GM23338 (cell line): ENCODE measurements at regions not wholly inside any gene's neighbourhood (a gene's known extent, or its start where the extent isn't known, plus 50 kb on each side); places are given as distances from the start of the nearest gene placed in this dataset.

Experiments
- ATAC-seq: fragments of 200-7000 bp; cut with Tn5 transposase; 3 replicates; pipeline ENCODE4 v1.9.1; 2020
- DNase-seq: peaks from one replicate; pipeline ENCODE4 v3.0.0-alpha.2; 2015; ENCODE audit warnings: low spot score
- H2AFZ ChIP-seq: fragments of 200-600 bp; sonication (generic); 2 replicates; pipeline ENCODE4 v1.8.0; 2016; ENCODE audit warnings: antibody characterized with exemption, mild to moderate bottlenecking, moderate library complexity
- H3F3A ChIP-seq: fragments of 200-600 bp; sonication (generic); replicated peaks from 2 replicates; pipeline ENCODE4 v1.8.0; 2017; ENCODE audit warnings: antibody characterized with exemption, mixed run types, low read depth
- H3K27ac ChIP-seq: fragments of 200-600 bp; sonication (generic); 2 replicates; pipeline ENCODE4 v1.6.1; 2016; ENCODE audit warnings: low read depth
- H3K27me3 ChIP-seq: fragments of 200-600 bp; sonication (generic); 2 replicates; pipeline ENCODE4 v1.8.0; 2016; ENCODE audit warnings: mild to moderate bottlenecking, mixed run types, moderate library complexity; ENCODE audit not compliant: insufficient read depth
- H3K36me3 ChIP-seq: fragments of 200-600 bp; sonication (generic); 2 replicates; pipeline ENCODE4 v1.8.0; 2016; ENCODE audit warnings: mild to moderate bottlenecking; ENCODE audit not compliant: insufficient read depth
- H3K4me1 ChIP-seq: fragments of 200-600 bp; sonication (generic); 2 replicates; pipeline ENCODE4 v1.8.0; 2016; ENCODE audit warnings: mild to moderate bottlenecking, moderate library complexity; ENCODE audit not compliant: insufficient read depth
- H3K4me2 ChIP-seq: fragments of 200-600 bp; sonication (generic); 2 replicates; pipeline ENCODE4 v1.7.1; 2017; ENCODE audit warnings: mixed run types
- H3K4me3 ChIP-seq: fragments of 200-600 bp; sonication (generic); 2 replicates; pipeline ENCODE4 v1.6.1; 2016; ENCODE audit warnings: mixed run types
- H3K79me2 ChIP-seq: fragments of 200-600 bp; sonication (generic); replicated peaks from 2 replicates; pipeline ENCODE4 v1.8.0; 2017; ENCODE audit warnings: mild to moderate bottlenecking; ENCODE audit not compliant: insufficient read depth
- H3K9me2 ChIP-seq: fragments of 200-600 bp; sonication (generic); 2 replicates; pipeline ENCODE4 v1.8.0; 2017; ENCODE audit not compliant: insufficient read depth
- H4K20me1 ChIP-seq: fragments of 200-600 bp; sonication (generic); replicated peaks from 2 replicates; pipeline ENCODE4 v1.8.0; 2017; ENCODE audit warnings: mild to moderate bottlenecking; ENCODE audit not compliant: insufficient read depth
- H3K27ac Mint-ChIP-seq: 2 replicates; pipeline ENCODE4 v1.8.0; 2020; ENCODE audit warnings: inconsistent platforms, mild to moderate bottlenecking, moderate library complexity, mixed read lengths
- H3K27me3 Mint-ChIP-seq: 3 replicates; pipeline ENCODE4 v1.8.0; 2022; ENCODE audit warnings: low read depth, mild to moderate bottlenecking, moderate library complexity, mixed read lengths, inconsistent platforms; ENCODE audit not compliant: insufficient read depth, poor library complexity
- H3K36me3 Mint-ChIP-seq: 3 replicates; pipeline ENCODE4 v1.8.0; 2021; ENCODE audit warnings: low read depth, mild to moderate bottlenecking, inconsistent platforms, moderate library complexity, mixed read lengths
- H3K4me1 Mint-ChIP-seq: 3 replicates; pipeline ENCODE4 v1.8.0; 2020; ENCODE audit warnings: mild to moderate bottlenecking, inconsistent platforms, mixed read lengths
- H3K4me3 Mint-ChIP-seq: 3 replicates; pipeline ENCODE4 v1.8.0; 2021; ENCODE audit warnings: moderate library complexity, mild to moderate bottlenecking, inconsistent platforms, mixed read lengths
- H3K9me3 Mint-ChIP-seq: 3 replicates; pipeline ENCODE4 v1.8.0; 2020; ENCODE audit warnings: moderate library complexity, mild to moderate bottlenecking, inconsistent platforms, mixed read lengths
- CREB1 ChIP-seq: fragments of 250-450 bp; sonication (Bioruptor Pico); IDR thresholded peaks from 2 replicates; pipeline ENCODE4 v1.5.0; 2020; ENCODE audit warnings: low read depth, mild to moderate bottlenecking, moderate library complexity
- EZH2 ChIP-seq: fragments of 200-600 bp; sonication (generic); IDR thresholded peaks from one replicate; pipeline ENCODE4 v1.8.0; 2017; ENCODE audit warnings: antibody characterized with exemption, mild to moderate bottlenecking, low read depth; ENCODE audit not compliant: unreplicated experiment
- EZH2phosphoT487 ChIP-seq: fragments of 200-600 bp; sonication (generic); IDR thresholded peaks from one replicate; pipeline ENCODE4 v1.8.1; 2018; ENCODE audit warnings: antibody characterized with exemption; ENCODE audit not compliant: unreplicated experiment
- JUNB ChIP-seq: IDR thresholded peaks from one replicate; pipeline ENCODE4 v1.6.1; 2016; ENCODE audit warnings: antibody characterized with exemption; ENCODE audit not compliant: unreplicated experiment
- NANOG ChIP-seq: IDR thresholded peaks from 2 replicates; pipeline ENCODE4 v1.6.1; 2016; ENCODE audit warnings: antibody characterized with exemption, borderline replicate concordance
- POLR2AphosphoS5 ChIP-seq: IDR thresholded peaks from 2 replicates; pipeline ENCODE4 v1.6.1; 2016; ENCODE audit warnings: antibody characterized with exemption, low read depth
- REST ChIP-seq: IDR thresholded peaks from one replicate; pipeline ENCODE4 v1.6.1; 2018; ENCODE audit warnings: antibody characterized with exemption; ENCODE audit not compliant: unreplicated experiment
- STAT1 ChIP-seq: IDR thresholded peaks from one replicate; pipeline ENCODE4 v1.6.1; 2016; ENCODE audit warnings: antibody characterized with exemption; ENCODE audit not compliant: unreplicated experiment
- ZNF114 ChIP-seq: fragments of 250-450 bp; sonication (Bioruptor Pico); IDR thresholded peaks from 2 replicates; pipeline ENCODE4 v1.5.0; 2020; ENCODE audit warnings: mild to moderate bottlenecking, moderate library complexity
- TF ChIP-seq, protein P1 (sequence below), 2 experiments: fragments of 200-600 bp in 1 of 2; sonication (generic) in 1 of 2; conservative IDR thresholded peaks; 2 replicates each; pipeline versions ENCODE4 v1.5.1 to v1.6.1; 2016 to 2017; ENCODE audit warnings: antibody characterized with exemption in 2 of 2, low read depth in 2 of 2, mild to moderate bottlenecking in 2 of 2, moderate library complexity in 1 of 2

DNA sequence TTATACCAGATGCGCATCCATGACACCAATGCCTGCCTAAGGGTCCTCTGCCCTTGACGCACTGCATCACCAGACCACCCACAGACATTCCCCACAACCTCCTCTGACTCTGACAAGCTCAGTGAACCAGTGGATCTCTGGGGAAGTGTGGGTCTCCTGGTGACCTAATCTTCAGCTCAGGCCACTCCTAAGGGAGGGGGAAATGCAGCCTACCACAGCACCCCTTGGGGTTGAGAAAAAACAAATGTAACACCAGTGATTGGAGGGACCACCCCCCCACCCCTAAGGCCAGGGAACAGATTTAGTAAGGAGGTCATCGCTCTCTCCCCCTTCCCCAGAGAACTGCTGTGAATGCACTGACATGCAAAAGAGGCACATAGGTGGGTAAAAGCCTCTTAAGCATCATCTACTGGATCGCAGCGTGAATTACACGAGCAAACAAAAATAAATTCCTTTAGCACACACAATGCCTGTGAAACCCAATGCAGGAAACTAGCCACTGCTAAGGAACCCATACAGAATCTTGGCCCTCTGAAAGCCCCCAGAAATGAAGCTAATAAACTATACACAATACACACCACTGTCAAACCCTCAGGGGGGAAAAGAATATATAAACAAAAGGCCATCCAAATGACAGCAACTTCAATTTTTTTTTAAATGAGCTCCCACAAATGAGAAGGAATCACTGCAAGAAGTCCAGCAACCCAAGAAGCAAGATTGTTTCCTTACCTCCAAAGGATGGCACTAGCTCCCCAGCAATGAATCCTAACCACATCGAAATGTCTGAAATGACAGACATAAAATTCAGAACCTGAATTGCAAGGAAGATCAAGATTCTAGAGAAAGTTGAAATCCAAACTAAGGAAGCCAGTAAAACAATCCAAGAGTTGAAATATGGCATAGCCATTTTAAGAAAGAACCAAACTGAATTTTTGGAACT, 513.7 kb upstream of the PTGER4 start:
- H3K4me2 ChIP-seq, result no peak overlapping the region
- DNase-seq (peak; percentile 24), ATAC-seq (peak; percentile 69)
- peak overlapping the region; percentile 69; the same call in 1 of the 2 replicates for H2AFZ ChIP-seq
- H3K27ac ChIP-seq, result no peak overlapping the region
- H3K4me1 ChIP-seq, result 0 out of 2 replicates have a peak, but pooled peaks cover 3% of the 10 kb centered on the region
- H4K20me1 ChIP-seq, result no peaks in the 10 kb centered on the region
- peaks cover 8% of the 10 kb centered on the region for H3K4me1 Mint-ChIP-seq
- H3K9me3 Mint-ChIP-seq, result peaks cover 30% of the 10 kb centered on the region
- H3K27me3 ChIP-seq, result no peaks in the 10 kb centered on the region
- H3K36me3 Mint-ChIP-seq, result peaks cover 19% of the 10 kb centered on the region; the same call in 2 of the 3 replicates
- no peaks in the 10 kb centered on the region for H3F3A ChIP-seq
- 0 out of 2 replicates have a peak, but pooled peaks cover 8% of the 10 kb centered on the region for H3K9me2 ChIP-seq
- TF ChIP-seq JUNB, result no peak
- TF ChIP-seq, protein P1, sequence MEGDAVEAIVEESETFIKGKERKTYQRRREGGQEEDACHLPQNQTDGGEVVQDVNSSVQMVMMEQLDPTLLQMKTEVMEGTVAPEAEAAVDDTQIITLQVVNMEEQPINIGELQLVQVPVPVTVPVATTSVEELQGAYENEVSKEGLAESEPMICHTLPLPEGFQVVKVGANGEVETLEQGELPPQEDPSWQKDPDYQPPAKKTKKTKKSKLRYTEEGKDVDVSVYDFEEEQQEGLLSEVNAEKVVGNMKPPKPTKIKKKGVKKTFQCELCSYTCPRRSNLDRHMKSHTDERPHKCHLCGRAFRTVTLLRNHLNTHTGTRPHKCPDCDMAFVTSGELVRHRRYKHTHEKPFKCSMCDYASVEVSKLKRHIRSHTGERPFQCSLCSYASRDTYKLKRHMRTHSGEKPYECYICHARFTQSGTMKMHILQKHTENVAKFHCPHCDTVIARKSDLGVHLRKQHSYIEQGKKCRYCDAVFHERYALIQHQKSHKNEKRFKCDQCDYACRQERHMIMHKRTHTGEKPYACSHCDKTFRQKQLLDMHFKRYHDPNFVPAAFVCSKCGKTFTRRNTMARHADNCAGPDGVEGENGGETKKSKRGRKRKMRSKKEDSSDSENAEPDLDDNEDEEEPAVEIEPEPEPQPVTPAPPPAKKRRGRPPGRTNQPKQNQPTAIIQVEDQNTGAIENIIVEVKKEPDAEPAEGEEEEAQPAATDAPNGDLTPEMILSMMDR (conservative IDR thresholded peaks at IDR 0.05; ENCODE audit: low read depth in 2 of 2), result peak in 1 of 2 experiments; percentile 32; a peak in 2 of 4 replicates
- H3K36me3 ChIP-seq, result no peaks in the 10 kb centered on the region
- no peaks in the 10 kb centered on the region for H3K79me2 ChIP-seq
- no peak overlapping the region for H3K27ac Mint-ChIP-seq
- H3K27me3 Mint-ChIP-seq, result peaks cover under 1% of the 10 kb centered on the region
- no peak overlapping the region for H3K4me3 Mint-ChIP-seq
- no peak overlapping the region for H3K4me3 ChIP-seq

- Mint-ChIP-seq H3K4me3 (no peak overlapping the region), H3K36me3 (peaks cover 14% of the 10 kb centered on the region; the same call in 2 of the 3 replicates), H3K27me3 (peaks cover 2% of the 10 kb centered on the region), H3K27ac (no peak overlapping the region), H3K4me1 (peaks cover 8% of the 10 kb centered on the region), H3K9me3 (peaks cover 25% of the 10 kb centered on the region)
- peak overlapping the region; percentile 69; the same call in 1 of the 2 replicates for H2AFZ ChIP-seq
- H3K79me2 ChIP-seq, result no peaks in the 10 kb centered on the region
- no peaks in the 10 kb centered on the region for H4K20me1 ChIP-seq
- H3K9me2 ChIP-seq, result 0 out of 2 replicates have a peak, but pooled peaks cover 9% of the 10 kb centered on the region
- DNase-seq (no peak), ATAC-seq (no peak)
- no peak overlapping the region for H3K4me3 ChIP-seq
- H3F3A ChIP-seq, result no peaks in the 10 kb centered on the region
- H3K4me2 ChIP-seq, result no peak overlapping the region
- no peak overlapping the region for H3K27ac ChIP-seq
- H3K27me3 ChIP-seq, result no peaks in the 10 kb centered on the region
- H3K4me1 ChIP-seq, result 0 out of 2 replicates have a peak, but pooled peaks cover 3% of the 10 kb centered on the region
- H3K36me3 ChIP-seq, result no peaks in the 10 kb centered on the region
- TF ChIP-seq EZH2phosphoT487 (no peak), STAT1 (no peak), NANOG (no peak), REST (no peak), POLR2AphosphoS5 (no peak), ZNF114 (CRISPR knock-in tag) (no peak), CREB1 (CRISPR knock-in tag) (no peak), EZH2 (no peak), JUNB (no peak)
- TF ChIP-seq, protein P1 (conservative IDR thresholded peaks at IDR 0.05; ENCODE audit: low read depth in 2 of 2), result no peak
Measured at GRCh38 chr5:40165106-40165788, 514.5 kb upstream of the PTGER4 start.
